WERI-Rb-1 (cell line): ENCODE measurements at regions not wholly inside any gene's neighbourhood (a gene's known extent, or its start where the extent isn't known, plus 50 kb on each side); places are given as distances from the start of the nearest gene placed in this dataset.
A peak's percentile ranks its signal among the peaks of the same experiment; 100 is the strongest.

ENCODE experiments used
- DNase-seq: peaks from one replicate; pipeline ENCODE4 v3.0.0-alpha.2; 2020
- H3K27ac ChIP-seq: fragments of 250-450 bp; sonication (Bioruptor Pico); 2 replicates; pipeline ENCODE4 v1.5.1; 2020; ENCODE audit warnings: mild to moderate bottlenecking, moderate library complexity
- H3K27me3 ChIP-seq: fragments of 250-450 bp; sonication (Bioruptor Pico); 2 replicates; pipeline ENCODE4 v1.5.1; 2021; ENCODE audit warnings: mild to moderate bottlenecking, low read depth, moderate library complexity; ENCODE audit not compliant: insufficient read depth, severe bottlenecking
- H3K36me3 ChIP-seq: fragments of 250-450 bp; sonication (Bioruptor Pico); 2 replicates; pipeline ENCODE4 v1.5.1; 2020; ENCODE audit warnings: mild to moderate bottlenecking, moderate library complexity
- H3K4me3 ChIP-seq: 2 replicates; pipeline ENCODE4 v1.5.1; 2011; ENCODE audit warnings: low read depth, mild to moderate bottlenecking, control low read depth, low read length
- H3K9me3 ChIP-seq: fragments of 250-450 bp; sonication (Bioruptor Pico); 2 replicates; pipeline ENCODE4 v1.5.1; 2021; ENCODE audit warnings: mild to moderate bottlenecking, moderate library complexity; ENCODE audit not compliant: severe bottlenecking
- CTCF ChIP-seq: IDR thresholded peaks from 2 replicates; pipeline ENCODE4 v1.5.1; 2011; ENCODE audit warnings: low read depth, mild to moderate bottlenecking, control low read depth, inconsistent platforms, low read length

- peaks cover 18% of the 10 kb centered on the region for H3K9me3 ChIP-seq
- no peak for DNase-seq
- H3K27me3 ChIP-seq, result no peaks in the 10 kb centered on the region
- H3K36me3 ChIP-seq, result no peaks in the 10 kb centered on the region
- no peak overlapping the region for H3K4me3 ChIP-seq
- peak overlapping the region; percentile 47 for H3K27ac ChIP-seq
- TF ChIP-seq CTCF, result no peak
These were observed 383.6 kb downstream of the GADD45G start for GRCh38 chr9:89988458-89988857.

GRCh38 chr9:89991204-89991790, 386.5 kb downstream of the GADD45G start:
- no peak for DNase-seq
- no peak for TF ChIP-seq CTCF
- H3K27me3 ChIP-seq, result no peaks in the 10 kb centered on the region
- H3K36me3 ChIP-seq, result no peaks in the 10 kb centered on the region
- H3K4me3 ChIP-seq, result no peak overlapping the region
- no peak overlapping the region for H3K27ac ChIP-seq
- H3K9me3 ChIP-seq, result peaks cover 18% of the 10 kb centered on the region

GRCh38 chr9:89992326-89993198, 387.8 kb downstream of the GADD45G start:
- H3K27me3 ChIP-seq, result no peaks in the 10 kb centered on the region
- TF ChIP-seq CTCF, result no peak
- DNase-seq, result no peak
- H3K36me3 ChIP-seq, result no peaks in the 10 kb centered on the region
- H3K4me3 ChIP-seq, result no peak overlapping the region
- peaks cover 18% of the 10 kb centered on the region for H3K9me3 ChIP-seq
- no peak overlapping the region for H3K27ac ChIP-seq

GRCh38 chr9:89993678-89994630, 389.1 kb downstream of the GADD45G start:
- no peak overlapping the region for H3K27ac ChIP-seq
- no peaks in the 10 kb centered on the region for H3K36me3 ChIP-seq
- TF ChIP-seq CTCF, result no peak
- peaks cover 18% of the 10 kb centered on the region for H3K9me3 ChIP-seq
- no peaks in the 10 kb centered on the region for H3K27me3 ChIP-seq
- DNase-seq, result no peak
- no peak overlapping the region for H3K4me3 ChIP-seq

GRCh38 chr9:89994988-89995613, 390.3 kb downstream of the GADD45G start:
- no peak for TF ChIP-seq CTCF
- DNase-seq, result no peak

More at GRCh38 chr9:89994988-89995613, 390.3 kb downstream of the GADD45G start:
- H3K4me3 ChIP-seq, result no peak overlapping the region
- H3K36me3 ChIP-seq, result no peaks in the 10 kb centered on the region
- H3K27me3 ChIP-seq, result no peaks in the 10 kb centered on the region
- H3K9me3 ChIP-seq, result peaks cover 12% of the 10 kb centered on the region
- H3K27ac ChIP-seq, result no peak overlapping the region
